Endothelial cell of umbilical vein (primary cell): ENCODE measurements at regions not wholly inside any gene's neighbourhood (a gene's known extent, or its start where the extent isn't known, plus 50 kb on each side); places are given as distances from the start of the nearest gene placed in this dataset.

Source experiments
- BruUV-seq: library from RNA; stranded (reverse); fragments of 400-500 nt; replicated peaks from 2 replicates; lab custom pipeline; 2021; lab: Mats Ljungman, UMichigan
- CTCF ChIA-PET: fragments of 300-600, 350-600 bp; sonication (Branson Sonifier 250); formaldehyde crosslinking; loops from one replicate; lab custom pipeline; 2021; ENCODE audit warnings: antibody characterized with exemption, inconsistent platforms; lab: Charles Lee
- POLR2A ChIA-PET: fragments of 300-600, 350-600 bp; sonication (Branson Sonifier 250); formaldehyde crosslinking; loops from one replicate; lab custom pipeline; 2021; ENCODE audit warnings: antibody characterized with exemption, inconsistent platforms; lab: Charles Lee
- DNase-seq: peaks from one replicate; pipeline ENCODE4 v3.0.0-alpha.2; 2011; ENCODE audit warnings: low read depth, low spot score
- FAIRE-seq: peaks from 2 replicates; lab custom pipeline; 2011; peaks lifted over from hg19 to GRCh38; lab: Jason Lieb, UNC
- H2AFZ ChIP-seq: 2 replicates; pipeline ENCODE4 v1.6.0; 2012; ENCODE audit warnings: low read depth, low read length, control low read depth, inconsistent platforms
- H3K27ac ChIP-seq: 2 replicates; pipeline ENCODE4 v1.5.1; 2011; ENCODE audit warnings: low read depth, mild to moderate bottlenecking, control low read depth, low read length, moderate library complexity; ENCODE audit not compliant: insufficient read depth
- H3K27me3 ChIP-seq, 2 experiments: 2 replicates each; pipeline versions ENCODE4 v1.6.0 to v1.6.1; 2011; ENCODE audit warnings: low read length in 2 of 2, mixed read lengths in 1 of 2; ENCODE audit not compliant: control insufficient read depth in 2 of 2, insufficient read depth in 2 of 2
- H3K36me3 ChIP-seq, 2 experiments: 2 replicates in 1 of 2; 3 replicates in 1 of 2; pipeline ENCODE4 v1.5.1; 2011; ENCODE audit warnings: low read length in 2 of 2, mild to moderate bottlenecking in 1 of 2, moderate library complexity in 1 of 2; ENCODE audit not compliant: control insufficient read depth in 2 of 2, insufficient read depth in 2 of 2; ENCODE audit errors: extremely low read depth in 1 of 2
- H3K4me1 ChIP-seq: 3 replicates; pipeline ENCODE4 v1.5.1; 2011; ENCODE audit warnings: mild to moderate bottlenecking, low read length; ENCODE audit not compliant: control insufficient read depth, insufficient read depth; ENCODE audit errors: extremely low read depth
- H3K4me2 ChIP-seq: 2 replicates; pipeline ENCODE4 v1.6.1; 2011; ENCODE audit warnings: low read length, control low read depth, mixed read lengths; ENCODE audit not compliant: insufficient read depth
- H3K4me3 ChIP-seq, 3 experiments: fragments of 200-600 bp in 1 of 3; sonication (generic), shearing (Covaris generic) in 1 of 3; replicated peaks in 1 of 3; 2 replicates each; pipeline ENCODE4 v1.5.1; 2011 to 2016; ENCODE audit warnings: control low read depth in 3 of 3, low read length in 3 of 3, mild to moderate bottlenecking in 2 of 3, inconsistent platforms in 1 of 3, low read depth in 1 of 3, moderate library complexity in 1 of 3; ENCODE audit not compliant: insufficient read depth in 1 of 3
- H3K79me2 ChIP-seq: 2 replicates; pipeline ENCODE4 v1.6.0; 2012; ENCODE audit warnings: low read length, inconsistent platforms; ENCODE audit not compliant: control insufficient read depth, insufficient read depth
- H3K9ac ChIP-seq: replicated peaks from 2 replicates; pipeline ENCODE3; 2011; ENCODE audit warnings: low read length, control low read depth; ENCODE audit not compliant: insufficient read depth; ENCODE audit errors: extremely low read depth
- H3K9me1 ChIP-seq: replicated peaks from 3 replicates; pipeline ENCODE4 v1.6.0; 2011; ENCODE audit warnings: mild to moderate bottlenecking, low read length; ENCODE audit not compliant: control insufficient read depth, insufficient read depth; ENCODE audit errors: extremely low read depth
- H3K9me3 ChIP-seq: replicated peaks from 2 replicates; pipeline ENCODE4 v1.5.1; 2012; ENCODE audit warnings: low read length, inconsistent platforms; ENCODE audit not compliant: control insufficient read depth, insufficient read depth
- H4K20me1 ChIP-seq: replicated peaks from 2 replicates; pipeline ENCODE3; 2011; ENCODE audit warnings: mild to moderate bottlenecking, low read length; ENCODE audit not compliant: control insufficient read depth, insufficient read depth; ENCODE audit errors: extremely low read depth
- EZH2 ChIP-seq: IDR thresholded peaks from 2 replicates; pipeline ENCODE4 v1.6.1; 2012; ENCODE audit warnings: borderline replicate concordance, low read depth, mild to moderate bottlenecking, moderate library complexity, low read length, inconsistent platforms; ENCODE audit not compliant: severe bottlenecking
- FOS ChIP-seq: IDR thresholded peaks from 2 replicates; pipeline ENCODE4 v1.6.1; 2011; ENCODE audit warnings: mild to moderate bottlenecking, low read length, moderate library complexity, borderline replicate concordance; ENCODE audit not compliant: insufficient read depth
- GATA2 ChIP-seq: IDR thresholded peaks from 2 replicates; pipeline ENCODE4 v1.7.0; 2011; ENCODE audit warnings: low read depth, mild to moderate bottlenecking, moderate library complexity, mixed read lengths, low read length; ENCODE audit not compliant: insufficient read length, insufficient read depth
- JUN ChIP-seq: IDR thresholded peaks from 2 replicates; pipeline ENCODE4 v1.6.1; 2011; ENCODE audit warnings: borderline replicate concordance, low read depth; ENCODE audit not compliant: insufficient read length, insufficient read depth
- MYC ChIP-seq: IDR thresholded peaks from one replicate; pipeline ENCODE4 v1.6.1; 2011; ENCODE audit warnings: mild to moderate bottlenecking, low read depth, low read length
- POLR2A ChIP-seq: IDR thresholded peaks from 2 replicates; pipeline ENCODE4 v1.6.1; 2012; ENCODE audit warnings: low read depth, mild to moderate bottlenecking, control low read depth, low read length
- POLR2AphosphoS5 ChIP-seq: IDR thresholded peaks from 2 replicates; pipeline ENCODE4 v1.6.1; 2012; ENCODE audit warnings: low read depth, mild to moderate bottlenecking, control low read depth, low read length, moderate library complexity; ENCODE audit not compliant: insufficient read depth
- dilution Hi-C: fragments of 300-500 bp; cut with MboI; formaldehyde crosslinking; loops from one replicate; pipeline ENCODE4 v1.15.0; 2019; ENCODE audit warnings: low sequenced_read_pairs; ENCODE audit not compliant: extremely low pct_ligation_motif_present
- intact Hi-C: fragments of 100-400 bp; cut with micrococcal nuclease; formaldehyde crosslinking; loops from one replicate; pipeline ENCODE4 v1.10.0; 2022
- TF ChIP-seq, protein P1 (sequence below): IDR thresholded peaks from 2 replicates; pipeline ENCODE4 v1.6.1; 2011; ENCODE audit not compliant: insufficient read depth, insufficient read length
- TF ChIP-seq, protein P2 (sequence below), 2 donors: IDR thresholded peaks; 1 replicate in 1 of 2; 2 replicates in 1 of 2; pipeline ENCODE4 v1.5.1; 2011; ENCODE audit warnings: low read length in 2 of 2, mild to moderate bottlenecking in 2 of 2, moderate library complexity in 2 of 2, control low read depth in 1 of 2, inconsistent platforms in 1 of 2, low read depth in 1 of 2; ENCODE audit not compliant: insufficient read depth in 1 of 2; ENCODE audit errors: extremely low read depth in 1 of 2

DNA sequence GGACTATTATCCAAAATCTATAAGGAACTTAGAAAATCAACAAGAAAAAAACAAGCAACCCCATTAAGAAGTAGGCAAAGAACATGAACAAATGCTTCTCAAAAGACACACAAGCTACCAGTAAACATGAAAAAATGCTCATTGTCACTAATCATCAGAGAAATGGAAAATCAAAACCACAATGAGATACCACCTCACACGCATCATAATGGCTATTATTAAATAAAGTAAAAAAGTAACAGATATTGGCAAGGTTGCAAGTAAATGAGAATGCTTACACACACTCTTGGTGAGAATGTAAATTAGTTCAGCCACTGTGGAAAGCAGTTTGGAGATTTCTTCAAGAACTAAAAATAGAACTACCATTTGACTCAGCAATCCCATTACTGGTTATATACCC lies 167.0 kb upstream of the DMRTA1 start:
- Histone ChIP-seq H3K9ac (no peak overlapping the region), H3K9me3 (no peaks in the 10 kb centered on the region), H3K4me1 (no peaks in the 10 kb centered on the region), H4K20me1 (no peaks in the 10 kb centered on the region), H3K4me3 (no peak overlapping the region), H3K4me2 (no peak overlapping the region), H3K36me3 (no peaks in the 10 kb centered on the region), H3K27ac (no peak overlapping the region), H3K27me3 (peaks cover 2% of the 10 kb centered on the region in 2 experiments), H3K9me1 (no peaks in the 10 kb centered on the region), H2AFZ (no peak overlapping the region), H3K79me2 (no peaks in the 10 kb centered on the region)
- no peak for FAIRE-seq
- dilution Hi-C loops (no loop called here), intact Hi-C loops (no loop called here)
- ChIA-PET CTCF (no interaction called here), POLR2A (no interaction called here)
- BruUV-seq = no TSS peak
- TF ChIP-seq POLR2AphosphoS5 (no peak), FOS (no peak), EZH2 (no peak), MYC (no peak), GATA2 (no peak), JUN (no peak), POLR2A (no peak)
- TF ChIP-seq, protein P1, sequence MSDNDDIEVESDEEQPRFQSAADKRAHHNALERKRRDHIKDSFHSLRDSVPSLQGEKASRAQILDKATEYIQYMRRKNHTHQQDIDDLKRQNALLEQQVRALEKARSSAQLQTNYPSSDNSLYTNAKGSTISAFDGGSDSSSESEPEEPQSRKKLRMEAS = no peak
- TF ChIP-seq, protein P2, sequence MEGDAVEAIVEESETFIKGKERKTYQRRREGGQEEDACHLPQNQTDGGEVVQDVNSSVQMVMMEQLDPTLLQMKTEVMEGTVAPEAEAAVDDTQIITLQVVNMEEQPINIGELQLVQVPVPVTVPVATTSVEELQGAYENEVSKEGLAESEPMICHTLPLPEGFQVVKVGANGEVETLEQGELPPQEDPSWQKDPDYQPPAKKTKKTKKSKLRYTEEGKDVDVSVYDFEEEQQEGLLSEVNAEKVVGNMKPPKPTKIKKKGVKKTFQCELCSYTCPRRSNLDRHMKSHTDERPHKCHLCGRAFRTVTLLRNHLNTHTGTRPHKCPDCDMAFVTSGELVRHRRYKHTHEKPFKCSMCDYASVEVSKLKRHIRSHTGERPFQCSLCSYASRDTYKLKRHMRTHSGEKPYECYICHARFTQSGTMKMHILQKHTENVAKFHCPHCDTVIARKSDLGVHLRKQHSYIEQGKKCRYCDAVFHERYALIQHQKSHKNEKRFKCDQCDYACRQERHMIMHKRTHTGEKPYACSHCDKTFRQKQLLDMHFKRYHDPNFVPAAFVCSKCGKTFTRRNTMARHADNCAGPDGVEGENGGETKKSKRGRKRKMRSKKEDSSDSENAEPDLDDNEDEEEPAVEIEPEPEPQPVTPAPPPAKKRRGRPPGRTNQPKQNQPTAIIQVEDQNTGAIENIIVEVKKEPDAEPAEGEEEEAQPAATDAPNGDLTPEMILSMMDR (IDR thresholded peaks at IDR 0.05; ENCODE audit: extremely low read depth in 1 of 2, insufficient read depth in 1 of 2, low read depth in 1 of 2, low read length in 2 of 2) = no peak
- no peak for DNase-seq
